PFSK-1 (cell line): ENCODE measurements at regions not wholly inside any gene's neighbourhood (a gene's known extent, or its start where the extent isn't known, plus 50 kb on each side); places are given as distances from the start of the nearest gene placed in this dataset.

ENCODE experiments used
- POLR2AphosphoS5 ChIP-seq: IDR thresholded peaks from 2 replicates; pipeline ENCODE4 v1.6.1; 2012; ENCODE audit warnings: low read depth, mild to moderate bottlenecking, control low read depth, low read length, moderate library complexity
- SIN3A ChIP-seq: IDR thresholded peaks from 2 replicates; pipeline ENCODE4 v1.6.1; 2012; ENCODE audit warnings: mild to moderate bottlenecking, low read length, moderate library complexity, borderline replicate concordance; ENCODE audit not compliant: insufficient read depth

GRCh38 chr10:10392511-10392910 lies 625.2 kb upstream of the CELF2 start:
- no peak for TF ChIP-seq POLR2AphosphoS5
- TF ChIP-seq SIN3A, result no peak
